ENCODE measurements at regions not wholly inside any gene's neighbourhood (a gene's known extent, or its start where the extent isn't known, plus 50 kb on each side); places are given as distances from the start of the nearest gene placed in this dataset.

GRCh38 chr5:58255970-58256369 is 203.9 kb downstream of the PLK2 start:
- DNase-seq (ENCODE audit: low read depth) = no peak

DNA sequence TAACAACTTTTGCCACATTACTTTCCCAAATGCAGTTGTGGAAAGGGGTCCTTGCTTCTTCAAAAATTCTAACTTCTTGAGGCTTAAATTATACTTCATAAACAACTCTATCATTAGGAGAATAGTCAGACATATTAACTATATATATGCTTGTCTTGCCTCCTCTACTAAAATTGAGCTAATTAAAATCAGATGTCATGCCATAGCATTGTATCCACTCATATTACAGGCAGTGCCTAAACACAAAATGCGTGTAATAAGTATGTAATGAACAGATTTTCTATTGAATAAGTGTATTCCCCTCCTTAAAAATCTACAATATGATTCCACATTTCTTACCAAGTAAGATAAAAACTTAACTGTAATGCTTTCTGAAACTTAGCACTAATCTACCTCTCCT is 204.5 kb downstream of the PLK2 start:
- DNase-seq (ENCODE audit: low read depth) = no peak

DNA sequence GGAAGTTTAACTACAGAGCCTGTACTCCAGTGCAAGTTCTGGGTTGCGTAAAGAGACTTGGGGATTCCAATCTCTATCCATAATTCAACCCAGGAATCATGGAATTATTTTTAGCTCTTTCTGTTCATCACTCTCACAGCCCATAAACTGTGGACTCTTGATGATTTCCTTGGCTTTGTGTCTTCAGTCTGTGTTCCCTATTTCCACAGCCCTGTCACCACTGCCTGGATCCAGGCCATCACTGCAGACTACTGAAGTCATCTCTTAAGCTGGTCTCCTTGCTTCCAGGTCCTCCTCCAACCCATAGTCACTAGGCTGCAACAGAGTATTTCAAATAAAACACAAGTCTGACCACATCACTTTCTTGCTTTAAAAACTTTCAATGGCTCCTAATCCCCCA is 211.7 kb downstream of the PLK2 start:
- DNase-seq (ENCODE audit: low read depth) = peak; percentile 39

- DNase-seq (ENCODE audit: low read depth) = no peak
Measured at GRCh38 chr5:58246461-58246944, 213.4 kb downstream of the PLK2 start.

- no peak for DNase-seq (ENCODE audit: low read depth)
Measured at GRCh38 chr5:58245476-58245840, 214.4 kb downstream of the PLK2 start.

DNA sequence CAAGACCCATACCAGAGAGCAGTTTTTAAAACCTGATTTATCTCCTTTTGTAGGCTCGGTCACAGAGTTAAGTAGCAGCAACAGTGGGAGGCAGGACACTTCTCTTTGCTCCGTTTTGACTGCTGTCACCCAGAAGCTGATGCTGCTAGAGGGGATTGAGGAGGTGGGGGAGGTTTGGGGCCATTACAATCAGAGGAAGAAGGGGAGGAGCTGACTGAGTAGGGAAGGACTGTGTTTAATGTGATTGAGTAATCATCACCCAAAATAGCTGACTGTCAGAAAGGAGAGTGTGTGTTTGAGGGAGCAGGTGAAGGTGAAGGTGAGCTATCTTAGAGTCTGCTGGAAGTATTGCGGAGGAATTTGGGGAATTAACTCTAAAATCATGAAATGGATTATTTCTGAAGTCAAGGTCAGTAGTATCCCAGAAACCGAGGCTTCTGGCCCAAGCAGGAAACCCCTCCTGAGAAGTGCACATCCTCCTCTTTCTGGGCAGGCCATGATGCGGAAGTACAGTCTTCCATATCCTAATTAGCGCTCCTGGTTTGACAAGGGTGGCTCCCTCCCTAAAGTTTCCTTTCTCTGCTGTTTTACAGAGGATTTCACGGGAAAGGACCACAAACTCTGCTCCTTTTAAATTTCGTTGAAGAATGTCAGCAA is 214.9 kb downstream of the PLK2 start:
- no peak for DNase-seq (ENCODE audit: low read depth)

GRCh38 chr5:58241389-58241788 is 218.5 kb downstream of the PLK2 start:
- no peak for DNase-seq (ENCODE audit: low read depth)

DNA sequence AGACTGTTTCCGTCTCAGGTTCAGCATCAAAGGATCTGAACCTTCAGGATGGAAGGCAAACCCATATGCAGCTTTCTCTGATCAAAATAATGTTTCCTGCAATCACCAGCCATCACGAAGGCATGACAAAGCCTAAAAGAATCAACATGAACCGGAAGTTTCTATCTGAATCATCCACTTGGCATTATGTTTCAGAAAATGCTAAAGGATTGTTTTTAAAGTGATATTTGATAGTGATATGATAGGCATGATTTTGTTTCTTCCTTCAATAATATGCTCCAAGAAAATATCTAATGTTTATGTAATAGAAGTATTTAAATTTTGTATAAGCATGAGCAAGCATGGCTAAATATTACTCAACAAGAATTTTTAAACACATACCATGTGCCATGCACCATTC is 219.6 kb downstream of the PLK2 start:
- DNase-seq (ENCODE audit: low read depth) = no peak

DNA sequence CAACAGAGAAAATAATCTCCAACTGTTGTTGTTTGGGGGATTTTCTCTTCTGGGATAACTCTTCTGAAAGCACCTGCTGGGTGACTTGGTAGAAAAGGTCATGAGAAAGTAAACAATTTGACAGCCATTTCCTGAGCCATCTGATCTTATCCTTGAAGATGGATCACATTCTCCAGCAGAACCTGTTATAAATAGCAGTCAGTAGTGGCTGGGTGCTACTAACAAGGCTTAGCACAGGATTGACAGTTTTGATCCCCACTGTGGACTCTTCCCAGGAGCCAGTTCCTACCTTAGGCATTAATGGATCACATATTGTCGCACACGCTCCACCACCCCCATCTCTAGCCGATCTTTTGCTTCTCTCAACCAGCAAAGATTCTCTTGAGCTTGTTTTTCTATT is 220.2 kb downstream of the PLK2 start:
- DNase-seq (ENCODE audit: low read depth) = no peak

DNA sequence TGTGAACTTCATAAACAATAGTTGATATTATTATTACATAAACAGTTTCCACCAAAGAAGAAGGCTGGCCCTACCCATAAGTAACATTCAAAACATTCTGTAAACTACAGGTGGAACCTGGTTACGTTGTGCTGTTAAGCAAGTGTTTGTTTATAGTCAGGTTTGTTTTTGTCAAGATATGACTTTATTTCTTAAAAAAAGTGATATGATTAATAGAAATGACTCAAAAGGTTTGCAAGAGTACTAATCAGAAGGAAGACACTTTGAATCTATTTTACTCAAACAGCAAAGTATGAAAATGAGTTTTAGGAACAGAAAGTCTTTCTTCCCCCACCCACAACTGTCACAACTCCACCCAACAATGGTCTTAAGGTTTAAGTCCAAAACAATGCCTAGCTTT is 220.8 kb downstream of the PLK2 start:
- no peak for DNase-seq (ENCODE audit: low read depth)

- DNase-seq (ENCODE audit: low read depth) = no peak
Measured at GRCh38 chr5:58236498-58236897, 223.4 kb downstream of the PLK2 start.

DNA sequence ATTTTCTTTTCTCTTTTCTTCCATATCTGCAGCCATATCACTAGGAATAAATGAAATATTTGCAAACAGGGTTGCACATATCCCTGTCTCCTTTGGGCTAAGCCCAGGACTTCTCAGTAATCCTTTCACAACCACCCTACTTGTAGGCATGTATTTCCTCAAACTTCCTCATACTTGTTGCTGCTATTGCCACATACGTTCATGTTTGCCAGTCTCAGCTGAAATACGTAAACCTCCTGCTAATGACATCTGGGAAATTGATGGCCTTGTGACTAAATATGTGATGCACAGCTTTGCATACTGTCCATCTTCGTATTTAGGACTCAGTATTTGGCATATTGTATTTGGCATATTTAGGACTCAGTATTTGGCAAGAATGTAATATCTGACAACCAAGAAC is 224.6 kb downstream of the PLK2 start:
- DNase-seq (ENCODE audit: low read depth) = peak; percentile 48

- DNase-seq (ENCODE audit: low read depth) = no peak
Measured at GRCh38 chr5:58232130-58232529, 227.8 kb downstream of the PLK2 start.

DNA sequence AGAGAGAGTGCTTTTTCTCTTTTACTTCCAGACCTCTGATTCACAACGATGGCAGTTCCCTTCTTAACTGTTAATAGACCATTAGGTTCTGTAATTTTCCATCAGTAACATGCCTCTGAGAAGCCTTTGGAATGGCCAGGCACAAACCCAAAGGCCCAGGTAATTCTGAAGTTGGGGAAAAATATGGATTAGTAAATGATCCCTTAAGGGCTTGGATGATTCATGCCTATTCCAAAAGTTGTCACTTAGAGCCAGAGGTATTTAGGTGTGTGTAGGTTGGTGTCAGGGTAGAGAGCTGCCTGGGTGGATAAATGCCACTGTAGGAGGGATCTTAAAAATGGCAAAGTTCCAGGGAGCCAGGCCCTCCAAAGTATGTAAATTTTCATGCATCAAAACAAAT is 228.8 kb downstream of the PLK2 start:
- no peak for DNase-seq (ENCODE audit: low read depth)

DNA sequence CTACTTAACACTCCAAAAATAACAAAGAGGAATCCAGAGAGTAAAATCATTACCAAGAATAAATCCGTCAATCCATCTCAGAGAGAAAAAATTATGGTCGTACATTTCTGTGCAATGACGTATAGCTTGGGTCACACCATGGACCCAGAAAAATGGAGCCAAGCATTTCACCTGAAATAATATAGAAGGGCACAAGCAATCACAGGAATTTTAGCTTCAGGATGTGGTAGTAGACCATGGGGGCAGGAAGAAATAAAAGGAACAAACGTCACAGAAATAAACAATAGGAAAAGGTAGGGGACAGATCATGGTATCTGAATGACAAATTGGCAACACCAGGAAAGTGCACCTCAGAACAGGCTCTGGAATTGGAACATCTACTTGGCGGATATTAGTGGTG is 231.0 kb downstream of the PLK2 start:
- no peak for DNase-seq (ENCODE audit: low read depth)

DNA sequence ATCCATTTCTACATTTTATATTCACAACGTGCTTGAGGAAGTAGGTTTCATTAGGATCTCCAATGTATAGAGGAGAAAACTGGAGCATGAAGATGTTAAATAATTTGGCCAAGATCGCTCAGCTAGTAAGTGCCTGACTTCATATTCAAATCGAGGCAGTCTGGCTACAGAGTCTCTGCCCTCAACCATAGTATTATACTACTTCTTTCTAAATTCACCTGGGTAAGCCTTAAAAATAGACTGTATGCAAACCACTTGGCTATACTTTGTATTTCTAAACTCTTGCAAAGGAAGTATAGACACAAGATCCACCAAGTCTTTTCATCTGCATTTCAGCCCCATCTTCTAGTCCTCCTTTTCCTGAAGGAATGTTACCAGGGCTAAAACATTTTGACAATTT is 232.0 kb downstream of the PLK2 start:
- no peak for DNase-seq (ENCODE audit: low read depth)

GRCh38 chr5:58224661-58225060 is 235.2 kb downstream of the PLK2 start:
- DNase-seq (ENCODE audit: low read depth) = no peak

- DNase-seq (ENCODE audit: low read depth) = no peak
Measured at GRCh38 chr5:58224221-58224620, 235.7 kb downstream of the PLK2 start.

GRCh38 chr5:58215364-58215763 is 244.5 kb downstream of the PLK2 start:
- no peak for DNase-seq (ENCODE audit: low read depth)

DNA sequence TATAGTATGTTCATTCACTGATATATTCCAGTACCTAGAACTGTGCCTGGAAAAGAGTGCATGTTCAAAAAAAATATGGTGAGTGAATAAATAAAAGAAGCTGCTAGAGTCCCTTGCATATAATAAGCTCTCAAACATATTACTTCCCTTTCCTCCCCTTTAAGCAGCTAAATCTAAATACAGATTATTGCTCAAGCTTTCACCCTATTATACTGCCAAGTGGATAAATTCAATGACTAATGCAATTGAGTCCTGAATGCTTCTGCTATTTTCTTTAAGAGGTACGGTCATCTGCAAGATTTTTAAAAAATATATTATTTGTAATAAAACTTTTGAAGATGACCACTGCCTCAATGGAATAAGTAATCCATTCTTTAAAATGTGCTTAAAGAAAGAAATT is 248.4 kb downstream of the PLK2 start:
- no peak for DNase-seq (ENCODE audit: low read depth)

- no peak for DNase-seq (ENCODE audit: low read depth)
Measured at GRCh38 chr5:58208674-58209073, 251.2 kb downstream of the PLK2 start.

DNA sequence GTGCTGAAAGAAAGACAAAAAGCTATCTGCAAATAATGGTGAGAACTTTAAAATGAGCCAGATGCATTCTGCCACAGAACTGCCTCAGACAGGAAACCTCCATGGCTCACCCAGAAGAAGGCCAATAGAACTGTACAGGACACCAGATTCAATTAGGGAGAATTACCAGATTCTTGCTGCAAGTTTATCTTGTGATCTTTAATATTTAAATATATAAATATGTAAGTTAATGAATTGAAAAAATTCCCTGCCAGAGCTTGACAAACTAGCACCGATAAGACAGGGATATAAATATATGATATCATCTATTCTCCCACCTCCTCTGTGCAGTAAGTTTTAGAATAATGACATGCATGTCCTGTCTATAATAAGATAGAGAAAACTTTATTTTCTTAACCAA is 252.8 kb downstream of the PLK2 start:
- no peak for DNase-seq (ENCODE audit: low read depth)

DNA sequence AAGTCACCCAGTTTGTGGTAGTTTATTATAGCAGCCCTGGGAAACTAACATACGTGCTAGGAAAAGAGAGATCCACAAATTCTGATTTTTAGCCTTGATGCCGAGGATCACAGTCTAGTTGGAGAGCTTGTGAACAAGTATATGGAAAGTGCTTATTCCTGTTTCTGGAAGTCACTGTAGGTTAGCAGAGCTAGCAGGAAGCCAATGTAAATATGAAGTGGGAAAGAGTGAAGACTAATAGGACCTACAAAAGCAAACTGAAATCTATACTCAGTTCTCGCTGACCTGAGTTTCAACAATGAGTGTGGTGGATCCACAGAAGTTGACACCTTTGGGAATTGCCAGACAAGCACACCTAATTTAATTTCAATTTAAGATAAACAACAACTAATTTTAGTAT is 254.9 kb downstream of the PLK2 start:
- DNase-seq (ENCODE audit: low read depth) = no peak

DNA sequence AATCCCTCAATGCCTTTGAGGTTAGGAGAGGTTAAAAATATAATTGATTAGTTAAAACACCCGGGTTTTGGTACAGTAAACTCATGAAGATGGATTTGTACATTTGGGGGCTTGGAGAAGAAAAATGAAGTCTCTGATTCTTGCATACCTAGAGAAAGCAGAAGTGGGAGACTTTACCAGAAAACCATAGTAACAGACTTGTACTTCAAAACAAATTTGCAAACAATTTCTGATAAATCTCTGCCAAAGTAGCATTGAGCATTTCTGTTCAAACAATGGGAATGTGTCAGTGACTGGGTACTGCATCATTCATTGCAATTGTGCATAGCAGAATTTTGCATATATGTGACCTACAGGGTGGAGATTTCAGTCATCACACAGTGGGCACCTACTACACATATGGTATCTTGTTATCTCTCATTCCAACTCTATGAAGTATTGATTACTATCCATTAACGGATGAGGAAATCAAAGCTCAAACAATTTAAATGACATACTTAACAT is 256.9 kb downstream of the PLK2 start:
- DNase-seq (ENCODE audit: low read depth) = no peak

All from GM04504 (cell line).